Motor neuron (in vitro differentiated cells): ENCODE measurements at regions not wholly inside any gene's neighbourhood (a gene's known extent, or its start where the extent isn't known, plus 50 kb on each side); places are given as distances from the start of the nearest gene placed in this dataset.

ENCODE experiments used
- ATAC-seq, 8 experiments: fragments of 200-7000 bp; cut with Tn5 transposase; replicated peaks in 6 of 8; 2 replicates each; pipeline ENCODE4 v1.8.0; 2021; ENCODE audit warnings: mild to moderate bottlenecking in 8 of 8, moderate library complexity in 8 of 8
- H3K27ac ChIP-seq, 2 donors: fragments of 250-450 bp; sonication (Bioruptor Pico); 2 replicates each; pipeline ENCODE4 v1.9.0; 2021; ENCODE audit warnings: antibody characterized with exemption in 2 of 2, mild to moderate bottlenecking in 2 of 2, moderate library complexity in 1 of 2
- H3K4me1 ChIP-seq, 2 donors: fragments of 250-450 bp; sonication (Bioruptor Pico); replicated peaks in 1 of 2; 2 replicates each; pipeline ENCODE4 v1.6.1; 2021; ENCODE audit warnings: antibody characterized with exemption in 2 of 2, mild to moderate bottlenecking in 2 of 2, moderate library complexity in 1 of 2
- H3K4me3 ChIP-seq, 5 donors: fragments of 250-450 bp; sonication (Bioruptor Pico); 2 replicates each; pipeline ENCODE4 v1.9.0; 2021; ENCODE audit warnings: antibody characterized with exemption in 5 of 5, mild to moderate bottlenecking in 5 of 5, moderate library complexity in 4 of 5
- WGBS, 10 experiments: fragments of 450-650 bp; shearing (Covaris generic); methylation state at CpG; one replicate each; pipeline ENCODE4 v1.0.0; 2022; 5-methylcytosine and 5-hydroxymethylcytosine counted together
- in situ Hi-C, 9 experiments: fragments of 400-800 bp; cut with MboI; loops; one replicate each; pipeline ENCODE4 v1.15.0; 2021; ENCODE audit warnings: low sequenced_read_pairs in 9 of 9, low pct_unique_long_range_greater_than_20kb in 2 of 9; ENCODE audit not compliant: unreplicated experiment in 9 of 9

DNA sequence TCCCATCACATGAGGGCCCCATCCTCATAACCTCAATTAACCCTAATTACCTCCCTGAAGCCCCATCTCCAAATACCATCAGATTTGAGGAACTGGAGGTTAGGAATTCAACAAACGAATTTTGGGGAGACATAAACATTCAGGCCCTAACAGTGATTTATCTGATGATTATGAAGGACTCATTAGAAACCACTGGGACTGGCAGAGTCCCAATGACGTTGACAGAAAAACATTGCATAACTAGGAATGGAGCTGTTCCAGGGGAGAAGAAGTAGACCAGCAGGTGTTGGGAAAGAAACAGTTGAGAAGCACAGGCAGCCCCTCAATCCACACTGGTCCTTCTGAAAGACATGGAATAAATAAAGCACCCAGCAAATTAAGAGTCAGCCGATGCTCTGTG lies 282.0 kb downstream of the MAP2K4 start:
- H3K27ac ChIP-seq: no peak overlapping the region
- H3K4me1 ChIP-seq: no peaks in the 10 kb centered on the region
- no peak for ATAC-seq
- WGBS, 10 experiments: 0 to 96% (median 60%) methylated on average over 1 to 3 of the region's 3 CpGs; no CpG with 5 or more reads in 1 of the 10 experiments
- in situ Hi-C loops: no loop called here
- no peak overlapping the region for H3K4me3 ChIP-seq

DNA sequence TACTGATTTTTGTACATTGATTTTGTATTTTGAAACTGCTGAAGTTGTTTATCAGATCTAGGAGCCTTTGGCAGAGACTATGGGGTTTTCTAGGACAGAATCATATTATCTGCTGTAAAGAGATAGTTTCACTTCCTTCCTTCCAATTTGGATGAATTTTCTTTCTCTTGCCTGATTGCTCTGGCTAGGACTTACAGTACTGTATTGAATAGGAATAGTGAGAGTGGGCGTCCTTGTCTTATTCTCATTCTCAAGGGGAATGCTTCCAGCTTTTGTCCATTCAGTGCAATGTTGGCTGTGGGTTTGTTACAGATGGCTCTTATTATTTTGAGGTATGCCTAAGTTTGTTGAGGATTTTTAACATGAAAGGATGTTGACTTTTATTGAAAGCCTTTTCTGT lies 290.1 kb downstream of the MAP2K4 start:
- WGBS, 10 experiments: 20 to 100% (median 60%) methylated on average over 1 of the region's 1 CpG; no CpG with 5 or more reads in 1 of the 10 experiments
- in situ Hi-C loops: no loop called here
- Histone ChIP-seq H3K4me3 (no peak overlapping the region), H3K27ac (no peak overlapping the region), H3K4me1 (no peaks in the 10 kb centered on the region)
- ATAC-seq: no peak

- ATAC-seq: no peak
- Histone ChIP-seq H3K4me1 (no peaks in the 10 kb centered on the region), H3K27ac (no peak overlapping the region), H3K4me3 (no peak overlapping the region)
- in situ Hi-C loops: no loop called here
Observed at GRCh38 chr17:12312692-12313091, 292.0 kb downstream of the MAP2K4 start.

DNA sequence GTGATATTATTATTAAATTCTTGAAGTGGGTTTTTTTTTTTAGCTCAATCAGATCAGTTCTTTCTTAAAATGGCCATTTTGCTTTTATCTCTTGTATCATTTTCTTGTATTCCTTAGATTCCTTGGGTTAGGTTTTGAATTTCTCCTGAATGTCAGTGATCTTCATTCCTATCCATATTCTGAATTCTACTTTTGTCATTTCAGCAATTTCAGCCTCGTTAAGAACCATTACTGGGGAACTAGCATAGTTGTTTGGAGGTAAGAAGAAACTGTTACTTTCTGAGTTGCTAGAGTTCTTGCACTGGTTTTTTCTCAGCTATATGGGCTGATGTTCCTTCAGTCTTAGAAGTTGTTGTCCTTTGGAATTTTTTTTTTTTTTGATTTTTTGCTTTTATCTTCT lies 293.1 kb downstream of the MAP2K4 start:
- 0 to 88% (median 77%) methylated on average over 1 of the region's 1 CpG; no CpG with 5 or more reads in 1 of the 10 experiments for WGBS, 10 experiments
- Histone ChIP-seq H3K4me1 (no peaks in the 10 kb centered on the region), H3K4me3 (no peak overlapping the region), H3K27ac (no peak overlapping the region)
- in situ Hi-C loops: no loop called here
- no peak for ATAC-seq

DNA sequence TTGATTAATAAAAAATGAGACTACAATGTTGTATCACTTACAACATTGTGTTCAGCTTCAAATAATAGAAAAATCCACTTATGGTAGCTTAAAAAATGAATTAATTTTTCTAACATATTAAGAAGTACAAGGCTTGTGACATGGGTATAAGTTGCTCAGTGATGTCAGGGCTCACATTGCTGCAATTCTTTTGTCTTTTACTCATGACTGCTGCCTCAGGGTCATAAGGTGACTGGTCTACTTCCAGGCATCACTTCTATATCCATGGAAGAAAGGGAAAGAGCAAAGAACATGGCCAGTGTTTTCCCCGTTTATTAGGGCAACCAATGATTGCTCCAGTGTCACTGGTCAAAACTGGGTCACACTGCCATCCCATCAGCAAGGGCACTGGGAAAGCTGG lies 295.3 kb downstream of the MAP2K4 start:
- WGBS, 10 experiments: 0 to 100% (median 100%) methylated on average over 1 of the region's 1 CpG; no CpG with 5 or more reads in 5 of the 10 experiments
- ATAC-seq: no peak
- in situ Hi-C loops: no loop called here
- Histone ChIP-seq H3K4me3 (no peak overlapping the region), H3K27ac (no peak overlapping the region), H3K4me1 (no peaks in the 10 kb centered on the region)

- in situ Hi-C loops: no loop called here
Observed at GRCh38 chr17:12318571-12319266, 298.0 kb downstream of the MAP2K4 start.

DNA sequence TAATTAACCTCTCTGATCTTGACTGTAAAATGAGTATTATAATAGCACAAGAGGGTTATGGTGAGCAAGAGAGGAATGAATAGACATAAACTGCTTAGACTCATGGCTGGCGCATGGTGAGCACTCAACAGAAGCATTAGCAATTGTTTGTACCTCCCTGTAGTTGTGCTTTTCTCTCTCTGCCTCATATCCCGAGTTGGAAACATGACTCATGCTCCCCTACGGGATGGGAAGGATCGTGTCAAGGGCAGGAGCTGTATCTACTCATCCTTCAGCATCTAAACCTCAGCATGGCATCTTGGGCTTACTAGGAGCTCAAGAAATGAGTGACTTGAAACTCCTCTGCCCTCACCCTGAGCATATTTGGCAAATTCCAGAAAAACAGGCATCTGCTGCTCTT lies 299.6 kb downstream of the MAP2K4 start:
- H3K4me1 ChIP-seq: no peaks in the 10 kb centered on the region
- no peak overlapping the region for H3K27ac ChIP-seq
- WGBS, 10 experiments: 0 to 100% (median 57%) methylated on average over 1 to 4 of the region's 4 CpGs; no CpG with 5 or more reads in 2 of the 10 experiments
- peak in 3 of 8 experiments; percentile 36 to 100 (median 71) for ATAC-seq
- H3K4me3 ChIP-seq: no peak overlapping the region
- in situ Hi-C loops: no loop called here

More at GRCh38 chr17:12318571-12319266, 298.0 kb downstream of the MAP2K4 start:
- Histone ChIP-seq H3K4me1 (no peaks in the 10 kb centered on the region), H3K27ac (no peak overlapping the region), H3K4me3 (no peak overlapping the region)
- 3 to 100% (median 85%) methylated on average over 2 to 9 of the region's 9 CpGs for WGBS, 10 experiments
- no peak for ATAC-seq

DNA sequence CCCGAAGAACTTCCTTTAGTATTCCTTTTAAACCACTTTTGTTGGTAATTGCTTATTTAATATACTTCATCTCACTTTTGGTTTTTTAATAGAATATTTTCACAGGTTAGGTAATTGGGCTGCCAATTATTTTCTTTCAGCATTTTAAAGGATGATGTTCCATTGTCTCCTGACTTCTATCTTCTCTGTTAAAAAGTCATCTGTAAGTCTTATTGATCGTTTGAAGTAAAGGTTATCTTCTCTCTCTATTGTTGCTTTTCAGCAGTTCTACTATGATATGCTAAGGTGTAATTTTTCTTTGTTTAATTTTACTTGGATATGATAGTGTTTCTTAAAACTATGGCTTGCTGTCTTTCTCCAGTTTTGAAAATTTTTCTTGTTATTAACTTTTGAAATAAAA lies 307.5 kb downstream of the MAP2K4 start:
- WGBS, 10 experiments: 0 to 100% (median 59%) methylated on average over 1 to 2 of the region's 2 CpGs
- in situ Hi-C loops: no loop called here
- no peak overlapping the region for H3K27ac ChIP-seq
- no peaks in the 10 kb centered on the region for H3K4me1 ChIP-seq
- no peak overlapping the region for H3K4me3 ChIP-seq
- no peak for ATAC-seq

DNA sequence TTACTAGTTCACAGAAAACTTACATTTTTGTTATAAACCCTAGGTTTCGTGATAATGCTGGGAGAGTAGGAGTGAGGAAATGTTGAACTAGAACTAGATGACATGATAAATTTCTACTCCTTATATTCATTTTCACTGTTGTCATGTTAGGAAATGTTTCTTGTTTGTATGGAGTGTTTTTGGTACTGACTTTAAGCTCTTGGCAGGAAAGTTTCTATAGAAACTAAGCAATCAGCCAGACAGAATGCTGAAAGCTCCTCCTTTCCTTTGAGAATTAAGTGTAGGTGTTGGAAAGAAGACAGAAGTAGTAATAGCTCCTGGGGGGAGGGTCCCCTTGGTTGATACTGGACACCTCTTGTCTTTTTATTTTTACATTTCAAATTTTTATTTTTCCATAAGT lies 309.8 kb downstream of the MAP2K4 start:
- Histone ChIP-seq H3K4me1 (no peaks in the 10 kb centered on the region), H3K27ac (no peak overlapping the region), H3K4me3 (no peak overlapping the region)
- in situ Hi-C loops: no loop called here
- ATAC-seq: no peak
- 0 to 100% (median 60%) methylated on average over 1 of the region's 1 CpG; no CpG with 5 or more reads in 3 of the 10 experiments for WGBS, 10 experiments

DNA sequence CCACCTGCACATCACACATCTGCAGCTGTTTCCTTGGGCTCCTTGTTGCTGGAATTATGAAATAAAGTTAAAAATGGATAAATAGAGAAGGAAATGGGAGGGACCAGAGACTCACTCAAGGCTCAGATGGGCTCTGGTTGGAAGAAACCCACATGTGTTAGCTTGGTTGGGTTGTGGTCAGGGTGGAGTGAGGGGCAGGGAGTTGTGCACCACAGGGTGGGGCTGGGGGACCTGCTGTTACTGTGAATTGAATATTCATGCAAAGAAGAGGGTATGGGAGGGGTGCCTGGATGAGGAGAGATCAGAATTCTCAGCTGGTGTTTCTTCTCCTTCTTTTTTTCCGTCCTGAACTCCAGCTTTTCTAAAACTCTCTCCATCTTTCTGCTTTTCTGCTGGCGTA lies 320.7 kb downstream of the MAP2K4 start:
- no peaks in the 10 kb centered on the region for H3K4me1 ChIP-seq
- peak in 3 of 8 experiments; percentile 47 to 96 (median 78) for ATAC-seq
- H3K27ac ChIP-seq: no peak overlapping the region
- H3K4me3 ChIP-seq: no peak overlapping the region
- in situ Hi-C loops: no loop called here
- WGBS, 10 experiments: 14 to 80% (median 14%) methylated on average over 1 of the region's 2 CpGs; no CpG with 5 or more reads in 7 of the 10 experiments

GRCh38 chr17:12342161-12342560 lies 321.5 kb downstream of the MAP2K4 start:
- H3K4me1 ChIP-seq: no peaks in the 10 kb centered on the region
- no peak for ATAC-seq
- H3K27ac ChIP-seq: no peak overlapping the region
- in situ Hi-C loops: no loop called here
- 28 to 80% (median 58%) methylated on average over 1 to 6 of the region's 6 CpGs; no CpG with 5 or more reads in 4 of the 10 experiments for WGBS, 10 experiments
- no peak overlapping the region for H3K4me3 ChIP-seq

DNA sequence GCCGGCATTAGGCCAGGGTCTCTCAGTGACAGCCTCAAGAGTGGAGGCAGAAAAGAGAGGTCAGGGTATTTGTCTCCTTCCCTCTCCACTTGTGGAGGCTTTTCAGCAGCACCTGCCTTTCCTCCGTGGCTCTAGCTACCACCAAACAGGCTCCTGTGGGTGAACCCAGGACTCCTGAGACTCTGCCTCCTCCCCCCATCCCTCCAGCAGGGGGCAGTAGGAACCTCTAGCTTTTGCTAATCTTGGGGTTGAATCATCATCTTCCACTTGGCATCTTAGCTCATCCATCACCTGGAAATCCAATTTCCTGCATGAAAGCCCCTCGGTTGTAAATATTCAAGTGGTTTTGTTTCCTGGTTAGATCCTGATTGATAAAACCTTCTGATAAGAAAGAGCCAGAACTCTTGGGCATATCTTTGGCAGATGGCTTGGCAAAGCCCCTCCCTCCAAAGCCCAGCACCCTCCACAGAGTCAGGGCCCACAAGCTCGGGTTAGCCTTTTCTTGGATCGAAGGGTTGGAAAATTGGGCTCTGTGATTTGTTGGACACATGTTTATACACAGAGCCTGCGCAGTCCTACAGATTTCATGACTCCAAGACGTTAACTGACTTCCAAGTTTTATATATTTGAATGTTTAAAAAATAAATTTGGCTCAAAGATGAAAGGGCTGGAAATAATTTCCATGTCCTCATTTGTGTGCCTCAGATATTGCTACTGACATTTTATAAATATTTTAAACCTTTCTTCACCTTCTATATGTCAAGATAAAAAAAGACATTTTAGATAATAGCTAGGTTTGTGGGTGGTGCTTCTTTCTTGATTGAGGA lies 322.1 kb downstream of the MAP2K4 start:
- ATAC-seq: no peak

GRCh38 chr17:12348476-12348875 lies 317.2 kb upstream of the MYOCD start:
- 0 to 53% (median 20%) methylated on average over 1 to 2 of the region's 2 CpGs; no CpG with 5 or more reads in 3 of the 10 experiments for WGBS, 10 experiments
- H3K27ac ChIP-seq: no peak overlapping the region
- no peak for ATAC-seq
- H3K4me3 ChIP-seq: no peak overlapping the region
- in situ Hi-C loops: no loop called here
- no peaks in the 10 kb centered on the region for H3K4me1 ChIP-seq

More for the DNA sequence above, 322.1 kb downstream of the MAP2K4 start:
- H3K4me3 ChIP-seq: no peak overlapping the region
- WGBS, 10 experiments: 0 to 100% (median 75%) methylated on average over 1 to 6 of the region's 7 CpGs
- H3K27ac ChIP-seq: no peak overlapping the region
- in situ Hi-C loops: no loop called here
- no peaks in the 10 kb centered on the region for H3K4me1 ChIP-seq
